IMR-90 (cell line): ENCODE measurements at regions not wholly inside any gene's neighbourhood (a gene's known extent, or its start where the extent isn't known, plus 50 kb on each side); places are given as distances from the start of the nearest gene placed in this dataset.

Source experiments
- ATAC-seq: fragments of 200-7000 bp; cut with Tn5 transposase; 2 replicates; pipeline ENCODE4 v1.9.1; 2020; ENCODE audit warnings: low read depth, mild to moderate bottlenecking, moderate library complexity
- BruUV-seq: library from RNA; stranded (reverse); fragments of 400-500 nt; replicated peaks from 2 replicates; lab custom pipeline; 2021; lab: Mats Ljungman, UMichigan
- CTCF ChIA-PET: fragments of 300-600 bp; formaldehyde crosslinking; extraction: SDS; loops from one replicate; lab custom pipeline; 2021; ENCODE audit warnings: antibody characterized with exemption; lab: Yijun Ruan, JAX
- POLR2A ChIA-PET: fragments of 300-600 bp; sonication (Branson Sonifier 250); formaldehyde crosslinking; loops from one replicate; lab custom pipeline; 2022; ENCODE audit warnings: antibody characterized with exemption; ENCODE audit not compliant: unreplicated experiment; lab: Charles Lee
- DNase-seq: peaks from one replicate; pipeline ENCODE4 v3.0.0; 2013
- H2AFZ ChIP-seq: replicated peaks from 2 replicates; pipeline ENCODE3; 2013; ENCODE audit warnings: low read length, mild to moderate bottlenecking; ENCODE audit not compliant: poor library complexity
- H2AK5ac ChIP-seq: 2 replicates; pipeline ENCODE4 v1.6.1; 2013; ENCODE audit warnings: low read depth, low read length, inconsistent platforms
- H2AK9ac ChIP-seq: replicated peaks from 2 replicates; pipeline ENCODE3; 2013; ENCODE audit warnings: mild to moderate bottlenecking, low read depth, low read length, moderate library complexity; ENCODE audit not compliant: poor library complexity
- H2BK120ac ChIP-seq: 2 replicates; pipeline ENCODE4 v1.6.1; 2013; ENCODE audit warnings: low read depth, low read length, inconsistent platforms
- H2BK15ac ChIP-seq: 3 replicates; pipeline ENCODE4 v1.6.1; 2013; ENCODE audit warnings: low read depth, low read length, inconsistent platforms
- H2BK20ac ChIP-seq: 2 replicates; pipeline ENCODE4 v1.6.1; 2013; ENCODE audit warnings: low read depth, mild to moderate bottlenecking, inconsistent platforms, low read length, moderate library complexity
- H2BK5ac ChIP-seq: 2 replicates; pipeline ENCODE4 v1.6.1; 2013; ENCODE audit warnings: mild to moderate bottlenecking, low read depth, low read length, inconsistent platforms; ENCODE audit not compliant: poor library complexity, severe bottlenecking
- H3K14ac ChIP-seq: replicated peaks from 2 replicates; pipeline ENCODE4 v1.6.1; 2013; ENCODE audit warnings: low read depth, low read length, inconsistent platforms
- H3K18ac ChIP-seq: 2 replicates; pipeline ENCODE4 v1.6.1; 2013; ENCODE audit warnings: low read depth, low read length, control low read depth
- H3K23ac ChIP-seq: 2 replicates; pipeline ENCODE4 v1.6.1; 2013; ENCODE audit warnings: low read depth, low read length, inconsistent platforms
- H3K27ac ChIP-seq: 2 replicates; pipeline ENCODE4 v1.5.1; 2013; ENCODE audit warnings: mild to moderate bottlenecking, control low read depth, low read length; ENCODE audit not compliant: insufficient read depth
- H3K27me3 ChIP-seq: 2 replicates; pipeline ENCODE4 v1.6.1; 2013; ENCODE audit warnings: low read length; ENCODE audit not compliant: control insufficient read depth, insufficient read depth
- H3K36me3 ChIP-seq: 2 replicates; pipeline ENCODE4 v1.6.1; 2013; ENCODE audit warnings: low read length, mixed read lengths; ENCODE audit not compliant: control insufficient read depth, insufficient read depth
- H3K4ac ChIP-seq: 2 replicates; pipeline ENCODE4 v1.6.1; 2013; ENCODE audit warnings: low read depth, low read length, inconsistent platforms
- H3K4me1 ChIP-seq: 2 replicates; pipeline ENCODE4 v1.6.1; 2013; ENCODE audit warnings: low read length, mixed read lengths; ENCODE audit not compliant: control insufficient read depth, insufficient read depth
- H3K4me2 ChIP-seq: 2 replicates; pipeline ENCODE4 v1.6.1; 2013; ENCODE audit warnings: low read depth, mild to moderate bottlenecking, control low read depth, low read length, moderate library complexity
- H3K4me3 ChIP-seq: 2 replicates; pipeline ENCODE4 v1.5.1; 2013; ENCODE audit warnings: low read depth, mild to moderate bottlenecking, control low read depth, low read length, moderate library complexity; ENCODE audit not compliant: insufficient read depth
- H3K56ac ChIP-seq: 2 replicates; pipeline ENCODE4 v1.6.1; 2013; ENCODE audit warnings: low read length, inconsistent platforms; ENCODE audit not compliant: insufficient read depth; ENCODE audit errors: extremely low read depth
- H3K79me1 ChIP-seq, 2 experiments: 2 replicates each; pipeline ENCODE4 v1.6.1; 2013; ENCODE audit warnings: low read length in 2 of 2, inconsistent platforms in 1 of 2, low read depth in 1 of 2
- H3K9ac ChIP-seq: 2 replicates; pipeline ENCODE4 v1.6.1; 2013; ENCODE audit warnings: low read depth, low read length, control low read depth
- H3K9me1 ChIP-seq: 2 replicates; pipeline ENCODE4 v1.6.1; 2013; ENCODE audit warnings: low read length, inconsistent platforms; ENCODE audit not compliant: insufficient read depth
- H3K9me3 ChIP-seq: 2 replicates; pipeline ENCODE4 v1.6.1; 2013; ENCODE audit warnings: low read length; ENCODE audit not compliant: control insufficient read depth, insufficient read depth
- H4K20me1 ChIP-seq: 2 replicates; pipeline ENCODE4 v1.6.1; 2013; ENCODE audit warnings: low read length, inconsistent platforms; ENCODE audit not compliant: insufficient read depth
- H4K5ac ChIP-seq: 2 replicates; pipeline ENCODE4 v1.6.1; 2013; ENCODE audit warnings: mild to moderate bottlenecking, low read depth, low read length, control low read depth
- H4K8ac ChIP-seq, 2 experiments: 2 replicates each; pipeline ENCODE4 v1.6.1; 2013; ENCODE audit warnings: low read depth in 2 of 2, low read length in 2 of 2, control low read depth in 1 of 2, inconsistent platforms in 1 of 2
- H4K91ac ChIP-seq: 2 replicates; pipeline ENCODE4 v1.6.1; 2013; ENCODE audit warnings: low read depth, low read length, inconsistent platforms; ENCODE audit not compliant: insufficient read depth
- BHLHE40 ChIP-seq: fragments of 150-350 bp; IDR thresholded peaks from 2 replicates; pipeline ENCODE4 v1.6.1; 2016; ENCODE audit warnings: mild to moderate bottlenecking, low read depth, low read length
- CEBPB ChIP-seq: IDR thresholded peaks from 2 replicates; pipeline ENCODE4 v1.6.1; 2012; ENCODE audit warnings: low read depth, low read length, improper control_type of control experiment
- CHD1 ChIP-seq: IDR thresholded peaks from 2 replicates; pipeline ENCODE4 v1.6.1; 2012; ENCODE audit warnings: low read depth, low read length, improper control_type of control experiment
- CTCF ChIP-seq: conservative IDR thresholded peaks from 2 replicates; pipeline ENCODE4 v1.5.1; 2012; ENCODE audit warnings: mild to moderate bottlenecking, low read depth, low read length, improper control_type of control experiment
- ELK1 ChIP-seq: fragments of 150-350 bp; IDR thresholded peaks from 2 replicates; pipeline ENCODE4 v1.6.1; 2016; ENCODE audit warnings: low read depth, mild to moderate bottlenecking, low read length, moderate library complexity, borderline replicate concordance
- FOS ChIP-seq: fragments of 150-350 bp; IDR thresholded peaks from 2 replicates; pipeline ENCODE4 v1.6.1; 2016; ENCODE audit warnings: low read depth, low read length
- MAFK ChIP-seq: IDR thresholded peaks from 2 replicates; pipeline ENCODE4 v1.6.1; 2012; ENCODE audit warnings: low read depth, low read length, improper control_type of control experiment
- MXI1 ChIP-seq: IDR thresholded peaks from 2 replicates; pipeline ENCODE4 v1.6.1; 2012; ENCODE audit warnings: low read depth, mild to moderate bottlenecking, low read length, moderate library complexity, borderline replicate concordance
- NFE2L2 ChIP-seq: fragments of 150-350 bp; IDR thresholded peaks from 2 replicates; pipeline ENCODE4 v1.6.1; 2016; ENCODE audit warnings: low read depth, mild to moderate bottlenecking, low read length
- POLR2A ChIP-seq: IDR thresholded peaks from 2 replicates; pipeline ENCODE4 v1.6.1; 2012; ENCODE audit warnings: mild to moderate bottlenecking, low read depth, low read length
- RCOR1 ChIP-seq: IDR thresholded peaks from 2 replicates; pipeline ENCODE4 v1.6.1; 2012; ENCODE audit warnings: mild to moderate bottlenecking, low read length, improper control_type of control experiment; ENCODE audit not compliant: insufficient replicate concordance
- RFX5 ChIP-seq: IDR thresholded peaks from 2 replicates; pipeline ENCODE4 v1.8.0; 2012; ENCODE audit warnings: low read depth, mild to moderate bottlenecking, low read length, moderate library complexity
- WGBS, 2 experiments: methylation state at CpG; one replicate each; pipeline versions ENCODE4 v1.1.5 to v1.1.7; 2013; ENCODE audit warnings: missing lambda C conversion rate in 2 of 2; ENCODE audit not compliant: insufficient read length in 1 of 2; ENCODE audit errors: extremely low coverage in 2 of 2; 5-methylcytosine and 5-hydroxymethylcytosine counted together
- dilution Hi-C: fragments of 300-500 bp; cut with HindIII; formaldehyde crosslinking; loops from one replicate; pipeline ENCODE4 v1.14.3; 2018; ENCODE audit warnings: low sequenced_read_pairs; ENCODE audit not compliant: unreplicated experiment
- in situ Hi-C: fragments of 300-500 bp; cut with MboI; formaldehyde crosslinking; loops from 3 replicates; pipeline ENCODE4 v1.14.3; 2019; ENCODE audit warnings: low sequenced_read_pairs, inconsistent platforms, mixed read lengths
- intact Hi-C: fragments of 100-400 bp; cut with micrococcal nuclease; formaldehyde crosslinking; loops from 2 replicates; pipeline ENCODE4 v1.10.0; 2022

- H2BK20ac ChIP-seq = no peak overlapping the region
- no peak overlapping the region for H3K4ac ChIP-seq
- H4K20me1 ChIP-seq = no peaks in the 10 kb centered on the region
- POLR2A ChIA-PET = no interaction called here
- H3K79me1 ChIP-seq = no peaks in the 10 kb centered on the region
- intact Hi-C loops (loop anchor here (1.0 kb wide), 1 partner anchor 38 kb away; no protein-coding TSS in a partner anchor), in situ Hi-C loops (no loop called here), dilution Hi-C loops (no loop called here)
- no peak overlapping the region for H3K9ac ChIP-seq
- peaks cover 8% of the 10 kb centered on the region; the same call in 1 of the 2 replicates for H3K4me1 ChIP-seq
- peaks cover 2% of the 10 kb centered on the region; the same call in 1 of the 2 replicates for H3K9me3 ChIP-seq
- H2BK5ac ChIP-seq = no peak overlapping the region
- H4K91ac ChIP-seq = no peak overlapping the region
- H4K8ac ChIP-seq = no peak overlapping the region
- no peaks in the 10 kb centered on the region for H3K9me1 ChIP-seq
- H3K4me3 ChIP-seq = no peak overlapping the region
- no peak overlapping the region for H3K27ac ChIP-seq
- CTCF ChIA-PET = interaction anchor here (0.7 kb wide), 1 partner anchor 763 kb away, joined by 3 read pairs; no protein-coding TSS in a partner anchor
- no TSS peak for BruUV-seq
- H4K5ac ChIP-seq = no peak overlapping the region
- H2AFZ ChIP-seq = no peak overlapping the region
- H3K14ac ChIP-seq = no peak overlapping the region
- H3K18ac ChIP-seq = no peak overlapping the region
- H2BK120ac ChIP-seq = no peak overlapping the region
- H2BK15ac ChIP-seq = no peak overlapping the region
- ATAC-seq (no peak), DNase-seq (no peak)
- no peaks in the 10 kb centered on the region for H3K27me3 ChIP-seq
- H3K56ac ChIP-seq = no peak overlapping the region
- TF ChIP-seq CHD1 = no peak
- no peak for TF ChIP-seq CTCF
- no peak for TF ChIP-seq ELK1
- no peak for TF ChIP-seq BHLHE40
- TF ChIP-seq MXI1 = no peak
- no peak for TF ChIP-seq MAFK
- no peak for TF ChIP-seq RCOR1
- no peak for TF ChIP-seq NFE2L2
- TF ChIP-seq FOS = no peak
- no peak for TF ChIP-seq POLR2A
- no peak for TF ChIP-seq RFX5
- no peak for TF ChIP-seq CEBPB
- no peak overlapping the region for H2AK9ac ChIP-seq
- H3K23ac ChIP-seq = no peak overlapping the region
- no CpG with 5 or more reads among the region's 1 CpG for WGBS, 2 experiments
- no peak overlapping the region for H3K4me2 ChIP-seq
- no peaks in the 10 kb centered on the region for H3K36me3 ChIP-seq
- no peak overlapping the region for H2AK5ac ChIP-seq
These were observed 290.5 kb upstream of the SORL1-AS1 start for GRCh38 chr11:121743285-121743684.
